AG04449 (cell line): ENCODE measurements at regions not wholly inside any gene's neighbourhood (a gene's known extent, or its start where the extent isn't known, plus 50 kb on each side); places are given as distances from the start of the nearest gene placed in this dataset.

ENCODE experiments used
- CTCF ChIA-PET: fragments of 350-600 bp; formaldehyde crosslinking; extraction: SDS; loops from one replicate; lab custom pipeline; 2021; ENCODE audit warnings: antibody characterized with exemption; lab: Yijun Ruan, JAX
- POLR2A ChIA-PET: fragments of 400-600, 350-600 bp; formaldehyde crosslinking; extraction: SDS; loops from one replicate; lab custom pipeline; 2020; ENCODE audit warnings: antibody characterized with exemption, inconsistent platforms; lab: Yijun Ruan, JAX
- DNase-seq: peaks from one replicate; pipeline ENCODE4 v3.0.0-alpha.2; 2010; ENCODE audit warnings: low read depth, low spot score
- H3K4me3 ChIP-seq: 2 replicates; pipeline ENCODE4 v1.5.1; 2011; ENCODE audit warnings: low read depth, mild to moderate bottlenecking, control low read depth, low read length
- CTCF ChIP-seq: IDR thresholded peaks from one replicate; pipeline ENCODE4 v1.5.1; 2011; ENCODE audit warnings: mild to moderate bottlenecking, moderate library complexity, low read length, control low read depth, inconsistent platforms; ENCODE audit not compliant: insufficient read depth; ENCODE audit errors: missing control alignments

GRCh38 chr3:179503152-179503551, 51.9 kb upstream of the GNB4 start:
- CTCF ChIA-PET, result no interaction called here
- no peak for DNase-seq
- no peak overlapping the region for H3K4me3 ChIP-seq
- no peak for TF ChIP-seq CTCF
- POLR2A ChIA-PET, result no interaction called here

- DNase-seq, result no peak
- TF ChIP-seq CTCF, result no peak
- ChIA-PET CTCF (no interaction called here), POLR2A (no interaction called here)
- no peak overlapping the region for H3K4me3 ChIP-seq
Observed at GRCh38 chr3:179503640-179504039, 52.4 kb upstream of the GNB4 start.

GRCh38 chr3:179504371-179504770, 53.1 kb upstream of the GNB4 start:
- ChIA-PET POLR2A (no interaction called here), CTCF (no interaction called here)
- no peak for TF ChIP-seq CTCF
- no peak overlapping the region for H3K4me3 ChIP-seq
- DNase-seq, result no peak

- no peak for DNase-seq
- TF ChIP-seq CTCF, result no peak
- no peak overlapping the region for H3K4me3 ChIP-seq
- ChIA-PET POLR2A (no interaction called here), CTCF (interaction anchor here (0.6 kb wide), 1 partner anchor 35 kb away, joined by 3 read pairs; no protein-coding TSS in a partner anchor)
Observed at GRCh38 chr3:179505534-179505933, 54.3 kb upstream of the GNB4 start.

- ChIA-PET POLR2A (no interaction called here), CTCF (no interaction called here)
- DNase-seq, result no peak
- TF ChIP-seq CTCF, result no peak
- H3K4me3 ChIP-seq, result no peak overlapping the region
Observed at GRCh38 chr3:179506792-179507191, 55.5 kb upstream of the GNB4 start.

- ChIA-PET POLR2A (no interaction called here), CTCF (no interaction called here)
- TF ChIP-seq CTCF, result no peak
- no peak for DNase-seq
- no peak overlapping the region for H3K4me3 ChIP-seq
Observed at GRCh38 chr3:179509701-179510100, 53.0 kb upstream of the ACTL6A start.

- TF ChIP-seq CTCF, result no peak
- ChIA-PET CTCF (no interaction called here), POLR2A (no interaction called here)
- no peak overlapping the region for H3K4me3 ChIP-seq
- DNase-seq, result no peak
Observed at GRCh38 chr3:179510496-179510895, 52.2 kb upstream of the ACTL6A start.
